ENCODE measurements at regions not wholly inside any gene's neighbourhood (a gene's known extent, or its start where the extent isn't known, plus 50 kb on each side); places are given as distances from the start of the nearest gene placed in this dataset.

DNA sequence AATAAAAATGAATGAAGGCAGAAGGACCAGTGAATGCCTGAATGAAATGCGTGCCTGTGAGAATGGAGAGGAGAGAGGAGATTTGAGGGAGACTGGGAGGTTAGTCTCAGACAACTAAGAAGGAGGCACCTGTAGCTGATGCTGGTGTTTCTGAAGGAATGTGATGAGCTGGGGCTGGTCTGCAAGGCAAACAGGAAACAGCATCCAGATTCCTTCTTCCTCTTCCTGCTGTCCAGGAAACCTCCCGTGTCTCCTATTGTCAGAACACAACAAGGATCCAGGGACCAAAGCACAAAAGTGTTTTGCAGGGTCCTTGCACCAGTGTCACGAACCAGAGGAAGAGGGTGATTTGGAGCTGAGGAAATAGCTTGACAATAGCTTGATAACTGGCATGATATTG is 50.4 kb upstream of the TAB2 start:
- H3K4me1 ChIP-seq, result peaks cover 0 to 24% (median 0%) of the 10 kb centered on the region in 9 donors
- TF ChIP-seq CTCF (IDR thresholded peaks at IDR 0.05), result no peak
- ATAC-seq (no peak), DNase-seq (no peak)
- peaks cover 0 to 6% (median 0%) of the 10 kb centered on the region in 7 donors for H3K27me3 ChIP-seq
- no peak overlapping the region for H3K4me3 ChIP-seq
- H3K9me3 ChIP-seq, result peaks cover 0 to 2% (median 0%) of the 10 kb centered on the region in 11 donors
- no peaks in the 10 kb centered on the region for H3K36me3 ChIP-seq
- intact Hi-C loops (cut with DNase I), result no loop called here
- H3K27ac ChIP-seq, result peak overlapping the region in 1 of 10 donors; percentile 1
- WGBS, 2 donors, result 58 to 62% methylated on average over 3 of the region's 3 CpGs

- Histone ChIP-seq H3K4me1 (peaks cover 0 to 29% (median 0%) of the 10 kb centered on the region in 9 donors), H3K27ac (no peak overlapping the region), H3K9me3 (peaks cover 0 to 7% (median 0%) of the 10 kb centered on the region in 11 donors), H3K36me3 (no peaks in the 10 kb centered on the region), H3K4me3 (no peak overlapping the region), H3K27me3 (peaks cover 0 to 11% (median 0%) of the 10 kb centered on the region in 7 donors)
- WGBS, 2 donors, result 93% methylated on average over 12 of the region's 12 CpGs
- no peak for TF ChIP-seq CTCF (IDR thresholded peaks at IDR 0.05)
- ATAC-seq, result no peak
- DNase-seq, result no peak
- intact Hi-C loops (cut with DNase I), result no loop called here
Observed at GRCh38 chr6:149267513-149268043, 49.9 kb upstream of the TAB2 start.

All from heart right ventricle (tissue), 16 donors.